Activated CD4-positive, alpha-beta T cell treated with anti-CD3 and anti-CD28 coated beads for 48 hours (primary cell): ENCODE measurements at regions not wholly inside any gene's neighbourhood (a gene's known extent, or its start where the extent isn't known, plus 50 kb on each side); places are given as distances from the start of the nearest gene placed in this dataset.
A peak's percentile ranks its signal among the peaks of the same experiment; 100 is the strongest.

ENCODE experiments used
- DNase-seq: peaks from one replicate; pipeline ENCODE4 v3.0.0-alpha.2; 2020

- DNase-seq, result peak; percentile 81
Observed at GRCh38 chr1:96966536-96967138, 245.1 kb downstream of the PTBP2 start.

GRCh38 chr1:96967311-96967710 lies 245.7 kb downstream of the PTBP2 start:
- DNase-seq, result no peak

GRCh38 chr1:96968541-96968940 lies 247.0 kb downstream of the PTBP2 start:
- DNase-seq, result no peak

DNA sequence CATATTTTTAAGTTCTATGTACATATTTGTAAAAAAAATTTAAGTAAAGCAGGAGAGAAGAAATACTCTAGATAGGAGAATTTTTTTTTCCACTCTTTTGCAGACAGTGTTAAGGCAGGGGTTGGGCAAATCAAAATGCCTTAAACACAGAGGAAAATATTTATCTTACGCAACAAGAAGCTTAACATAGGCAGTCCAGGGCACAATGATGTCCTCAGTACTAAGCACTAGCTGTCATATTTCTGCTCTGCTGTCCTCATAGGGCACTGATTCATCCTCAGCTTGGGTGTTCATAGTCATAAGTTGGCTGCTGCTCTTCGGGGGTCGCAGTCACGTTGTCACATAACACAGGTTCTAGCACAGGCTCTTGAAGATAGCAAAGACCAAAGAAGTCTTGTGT lies 247.4 kb downstream of the PTBP2 start:
- DNase-seq, result no peak

DNA sequence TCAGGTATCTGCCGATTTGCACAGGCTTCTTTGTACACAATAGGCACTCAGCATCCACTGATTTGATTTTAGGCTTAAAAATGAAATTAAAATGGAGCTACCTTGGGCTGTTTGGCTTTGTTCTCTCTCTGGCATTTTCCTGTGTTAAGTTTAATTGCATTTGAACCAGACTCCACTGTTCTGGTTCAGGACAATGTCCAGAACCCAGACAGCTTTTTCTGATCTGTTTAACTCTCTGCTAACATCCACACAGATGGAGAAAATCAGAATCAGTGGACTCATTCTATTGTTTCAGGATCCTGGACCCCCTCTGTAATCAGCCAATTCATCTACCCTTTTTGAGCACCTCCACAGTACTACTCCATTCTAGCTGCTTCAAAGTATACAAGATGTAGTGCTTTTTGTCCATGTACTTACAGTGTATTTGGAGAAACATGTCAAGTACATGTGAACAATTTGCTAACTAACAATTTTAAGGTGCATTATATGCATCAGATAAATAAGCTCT lies 248.1 kb downstream of the PTBP2 start:
- DNase-seq, result no peak

DNA sequence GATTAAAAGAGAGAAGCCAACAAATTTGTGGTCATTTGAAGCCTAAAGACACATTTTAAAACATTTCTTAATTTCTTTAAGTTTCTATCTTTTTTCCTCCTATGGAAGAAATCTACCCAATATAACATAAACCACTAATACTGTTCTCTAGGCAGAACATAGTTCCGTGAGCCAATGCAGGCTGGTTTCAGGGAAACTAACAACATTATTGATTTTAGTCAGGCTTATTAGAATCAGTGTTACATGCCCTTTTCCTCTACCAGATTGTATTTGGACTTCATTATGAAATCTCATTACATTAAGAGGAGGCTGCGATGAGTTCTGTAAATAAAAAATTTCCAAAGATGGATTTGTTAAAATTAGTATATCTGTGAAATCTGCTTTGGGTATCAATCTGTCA lies 249.9 kb downstream of the PTBP2 start:
- DNase-seq, result no peak

DNA sequence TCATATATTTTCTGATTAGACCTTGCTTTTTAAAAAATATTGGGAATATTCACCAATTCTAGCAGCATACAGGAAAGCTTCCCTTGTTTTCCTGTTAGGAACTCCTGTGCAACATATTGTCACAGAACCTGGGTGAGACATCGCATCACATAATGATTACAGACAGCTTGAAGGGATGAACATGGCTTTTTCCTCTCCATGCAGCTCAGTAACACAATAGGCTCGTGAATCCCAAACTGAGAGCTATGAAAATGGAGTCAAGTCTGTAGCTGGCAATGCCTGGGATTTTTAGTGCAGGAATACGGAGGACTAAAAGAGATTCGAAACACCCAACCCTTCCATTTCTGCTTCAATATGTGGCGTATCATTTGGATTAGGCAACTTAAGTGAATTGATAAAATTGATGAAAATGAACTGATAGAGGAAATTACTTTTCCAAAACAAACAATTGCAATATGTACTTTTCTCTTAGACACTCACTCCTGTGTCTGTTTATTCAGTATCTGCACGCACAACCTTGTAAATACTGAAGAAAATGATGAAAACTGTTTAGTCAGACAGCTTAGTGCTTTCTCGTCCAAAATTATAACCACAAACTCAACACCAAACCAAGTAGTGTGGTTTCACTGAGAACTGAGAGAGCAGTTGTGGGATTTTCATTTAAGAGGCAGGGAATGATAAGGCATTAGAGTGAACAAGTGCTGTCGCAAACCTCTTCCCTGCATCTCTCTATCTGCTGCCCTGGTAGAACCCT lies 250.4 kb downstream of the PTBP2 start:
- no peak for DNase-seq

GRCh38 chr1:96973605-96974004 lies 252.0 kb downstream of the PTBP2 start:
- no peak for DNase-seq

GRCh38 chr1:96978444-96978843 lies 256.9 kb downstream of the PTBP2 start:
- DNase-seq, result no peak

DNA sequence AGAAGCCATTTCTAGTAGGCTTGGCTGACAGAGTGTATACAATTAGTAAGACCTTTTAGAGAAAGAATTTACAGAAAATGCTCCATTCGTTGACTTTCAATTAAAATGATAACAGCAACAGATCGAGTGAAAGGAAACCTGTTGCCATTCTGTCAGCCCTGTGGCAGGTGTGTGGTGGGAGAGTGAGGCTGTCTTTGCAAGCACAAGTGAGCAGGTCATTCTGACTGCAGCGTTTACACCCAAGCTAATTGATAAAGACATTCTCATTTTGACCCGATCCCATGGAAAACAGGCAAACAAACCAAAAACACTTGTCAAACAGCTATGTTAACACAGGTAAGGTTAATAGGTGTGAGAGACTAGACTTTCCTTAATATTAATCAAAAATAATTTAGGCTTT lies 257.3 kb downstream of the PTBP2 start:
- no peak for DNase-seq

DNA sequence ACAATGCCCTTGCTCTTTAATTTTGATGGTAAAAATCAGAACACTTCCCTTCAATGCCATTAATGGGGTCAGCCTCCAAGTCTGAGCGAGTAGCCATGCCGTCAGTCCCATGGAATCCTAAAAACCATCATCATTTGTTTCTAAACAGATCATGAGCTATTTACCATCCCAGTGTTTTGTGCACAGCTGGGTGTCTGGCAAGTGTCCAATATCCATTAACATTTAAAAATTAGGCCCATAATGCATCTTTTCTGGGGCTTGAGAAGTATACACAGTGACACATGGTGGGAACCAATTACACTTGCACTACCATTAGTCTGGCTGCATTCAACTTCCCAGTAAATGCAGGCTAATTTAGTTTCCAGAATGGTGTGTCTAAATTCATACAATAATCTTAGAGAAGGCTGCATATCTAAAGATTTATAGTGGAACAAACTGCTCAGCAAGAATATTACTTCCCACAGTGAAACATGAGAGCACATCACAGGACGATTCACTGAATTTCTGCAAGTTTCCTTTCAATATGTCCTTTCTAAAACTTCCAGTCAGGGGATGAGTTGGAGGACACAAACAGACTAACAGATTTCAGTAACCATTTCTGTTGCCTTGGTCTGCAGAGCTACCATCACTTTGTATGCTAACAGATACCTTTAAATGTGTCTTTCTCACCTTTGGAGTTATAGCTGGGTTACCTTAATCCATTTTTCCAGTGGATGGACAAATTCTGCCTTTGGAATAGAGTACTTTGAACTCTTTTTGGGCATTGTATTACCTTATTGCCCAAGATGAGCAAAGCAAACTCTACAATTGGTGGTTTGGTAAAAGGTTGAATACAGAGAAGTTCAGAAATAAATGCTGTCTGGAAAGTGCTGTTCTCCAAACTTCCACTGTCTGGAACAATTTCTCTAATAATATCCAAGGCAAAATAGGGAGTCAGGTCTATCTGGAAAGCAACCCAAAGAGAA lies 258.0 kb downstream of the PTBP2 start:
- DNase-seq, result no peak

- no peak for DNase-seq
Observed at GRCh38 chr1:96980448-96980847, 258.9 kb downstream of the PTBP2 start.

GRCh38 chr1:96981181-96981580 lies 259.6 kb downstream of the PTBP2 start:
- DNase-seq, result no peak

DNA sequence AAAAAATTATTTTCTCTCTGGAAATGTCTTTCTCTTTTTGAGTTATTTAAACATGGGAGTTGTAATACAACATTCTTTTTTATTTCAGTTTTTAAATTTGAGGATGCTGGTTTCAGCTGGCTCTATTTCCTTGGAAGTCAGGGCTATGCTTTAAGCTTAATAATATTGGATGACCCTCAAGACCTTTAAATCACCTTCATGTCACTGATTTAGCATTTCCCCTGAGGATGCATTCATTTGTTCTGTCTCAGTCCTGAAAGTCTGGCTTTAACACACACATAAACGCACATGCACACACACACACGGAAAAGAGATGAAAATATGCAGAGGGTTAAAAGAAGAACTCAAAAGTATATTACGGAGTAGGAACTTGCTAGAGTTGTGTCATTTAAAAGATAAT lies 260.5 kb downstream of the PTBP2 start:
- no peak for DNase-seq

GRCh38 chr1:96983866-96984265 lies 262.3 kb downstream of the PTBP2 start:
- DNase-seq, result no peak

- no peak for DNase-seq
Observed at GRCh38 chr1:96987186-96987703, 265.7 kb downstream of the PTBP2 start.

GRCh38 chr1:96989302-96989701 lies 267.7 kb downstream of the PTBP2 start:
- no peak for DNase-seq

GRCh38 chr1:96990136-96990535 lies 268.6 kb downstream of the PTBP2 start:
- DNase-seq, result no peak

DNA sequence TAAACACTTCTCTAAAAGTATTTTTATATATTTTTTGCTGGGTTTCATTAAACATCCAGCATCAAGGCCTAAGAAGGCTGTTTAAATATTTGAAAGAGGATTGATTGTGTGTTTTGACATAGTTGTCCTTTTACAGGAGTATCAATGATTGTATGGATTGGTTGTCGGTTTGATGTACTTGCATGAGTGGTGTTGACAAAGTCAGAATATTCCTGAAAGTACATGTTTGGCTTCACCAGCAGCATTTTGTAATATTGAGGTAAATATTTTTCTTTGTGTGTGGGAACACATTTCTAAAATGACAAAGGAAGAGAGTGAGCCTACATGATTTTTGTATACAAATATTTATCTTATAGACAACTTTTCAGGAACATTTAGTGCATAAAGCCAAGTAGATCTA lies 269.7 kb downstream of the PTBP2 start:
- no peak for DNase-seq

- DNase-seq, result no peak
Observed at GRCh38 chr1:96992871-96993270, 271.3 kb downstream of the PTBP2 start.

DNA sequence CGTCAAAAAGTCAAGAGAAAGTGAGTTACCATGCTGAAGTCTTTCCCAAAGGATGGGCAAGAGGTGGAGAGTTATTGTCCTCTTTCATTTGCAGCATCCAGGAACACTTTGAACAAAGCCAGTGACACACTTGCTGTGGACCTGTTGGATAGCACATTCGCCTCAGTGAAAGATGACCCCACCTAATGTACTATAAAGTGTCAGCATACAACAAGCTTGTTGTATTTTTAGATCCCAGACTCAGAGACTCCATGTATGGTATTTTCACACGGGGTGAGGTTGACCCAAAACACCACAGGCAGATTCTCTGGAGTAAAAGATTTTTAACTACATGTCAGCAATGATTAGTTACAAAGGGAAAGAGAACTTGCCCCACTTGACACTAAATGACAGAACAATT lies 273.8 kb downstream of the PTBP2 start:
- no peak for DNase-seq

GRCh38 chr1:96996001-96996400 lies 274.4 kb downstream of the PTBP2 start:
- no peak for DNase-seq

- DNase-seq, result no peak
Observed at GRCh38 chr1:96997717-96998116, 276.1 kb downstream of the PTBP2 start.
